GM10248 (cell line): ENCODE measurements at regions not wholly inside any gene's neighbourhood (a gene's known extent, or its start where the extent isn't known, plus 50 kb on each side); places are given as distances from the start of the nearest gene placed in this dataset.
"Not testable (repeated sequence)": the region's sequence is repeated elsewhere in the genome, so short reads cannot be mapped to it uniquely, and the experiment has no call there.

Experiments
- CTCF ChIA-PET: fragments of 300-600 bp; sonication (Branson Sonifier 250); formaldehyde crosslinking; extraction: SDS; loops from one replicate; lab custom pipeline; 2021; ENCODE audit warnings: antibody characterized with exemption; lab: Yijun Ruan, JAX
- POLR2A ChIA-PET: fragments of 350-650 bp; sonication (Branson Sonifier 250); formaldehyde crosslinking; extraction: SDS; loops from one replicate; lab custom pipeline; 2020; ENCODE audit warnings: antibody characterized with exemption; lab: Yijun Ruan, JAX
- DNase-seq: peaks from one replicate; pipeline ENCODE4 v3.0.0; 2012; ENCODE audit errors: extremely low spot score
- CTCF ChIP-seq: IDR thresholded peaks from 2 replicates; pipeline ENCODE4 v1.5.1; 2012; ENCODE audit warnings: mild to moderate bottlenecking, low read depth; ENCODE audit errors: extremely low read depth, missing control alignments, control extremely low read depth

- ChIA-PET CTCF (interaction anchor here (0.6 kb wide), 1 partner anchor 12 kb away, joined by 3 read pairs; no protein-coding TSS in a partner anchor), POLR2A (no interaction called here)
- TF ChIP-seq CTCF = no peak
- no peak for DNase-seq
Observed at GRCh38 chr12:102669056-102669455, 188.7 kb upstream of the IGF1 start.

GRCh38 chr12:102666176-102666575 lies 185.8 kb upstream of the IGF1 start:
- DNase-seq, POLR2A ChIA-PET: not testable (repeated sequence)
- CTCF ChIA-PET = interaction anchor here (1.2 to 1.5 kb wide), 2 partner anchors 22 to 244 kb away, joined by 3 to 4 read pairs; no protein-coding TSS in a partner anchor

- no peak for DNase-seq
- POLR2A ChIA-PET = no interaction called here
- CTCF ChIA-PET = no interaction called here
- no peak for TF ChIP-seq CTCF
Observed at GRCh38 chr12:102659200-102659911, 179.0 kb upstream of the IGF1 start.

- DNase-seq = no peak
- ChIA-PET POLR2A (no interaction called here), CTCF (no interaction called here)
- TF ChIP-seq CTCF = no peak
Observed at GRCh38 chr12:102653406-102653805, 173.0 kb upstream of the IGF1 start.

- TF ChIP-seq CTCF = no peak
- DNase-seq = no peak
- ChIA-PET POLR2A (no interaction called here), CTCF (interaction anchor here (1.0 kb wide), 1 partner anchor 87 kb away, joined by 3 read pairs; no protein-coding TSS in a partner anchor)
Observed at GRCh38 chr12:102652645-102653313, 172.4 kb upstream of the IGF1 start.

- DNase-seq = no peak
- ChIA-PET POLR2A (no interaction called here), CTCF (no interaction called here)
- TF ChIP-seq CTCF = no peak
Observed at GRCh38 chr12:102645968-102646367, 165.6 kb upstream of the IGF1 start.
